GM18873 (cell line): ENCODE measurements at regions not wholly inside any gene's neighbourhood (a gene's known extent, or its start where the extent isn't known, plus 50 kb on each side); places are given as distances from the start of the nearest gene placed in this dataset.

Experiments
- ATAC-seq: cut with Tn5 transposase; IDR thresholded peaks from one replicate; pipeline ENCODE4 v1.9.1; 2021; ENCODE audit warnings: mild to moderate bottlenecking, moderate library complexity, moderate number of reproducible peaks; ENCODE audit not compliant: unreplicated experiment, low FRiP score

DNA sequence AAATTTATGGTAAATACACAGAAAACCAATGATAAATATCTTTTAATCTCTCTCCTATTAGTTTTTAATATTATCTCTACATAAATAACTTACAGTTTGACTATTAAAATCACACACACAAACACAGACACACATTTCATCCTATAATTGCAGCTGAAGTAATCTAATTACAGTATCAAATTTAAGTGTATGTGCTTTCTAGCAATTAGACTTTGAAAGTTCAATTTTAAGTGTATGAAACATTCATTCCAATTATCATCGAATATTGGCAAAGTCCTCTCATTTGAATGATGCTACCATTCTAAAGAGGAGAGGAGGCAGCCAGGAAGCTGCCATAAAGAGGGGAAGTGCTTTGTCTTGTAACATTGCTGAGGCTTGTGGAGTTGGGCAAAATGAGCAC is 221.2 kb upstream of the PABPC4L start:
- ATAC-seq = no peak

DNA sequence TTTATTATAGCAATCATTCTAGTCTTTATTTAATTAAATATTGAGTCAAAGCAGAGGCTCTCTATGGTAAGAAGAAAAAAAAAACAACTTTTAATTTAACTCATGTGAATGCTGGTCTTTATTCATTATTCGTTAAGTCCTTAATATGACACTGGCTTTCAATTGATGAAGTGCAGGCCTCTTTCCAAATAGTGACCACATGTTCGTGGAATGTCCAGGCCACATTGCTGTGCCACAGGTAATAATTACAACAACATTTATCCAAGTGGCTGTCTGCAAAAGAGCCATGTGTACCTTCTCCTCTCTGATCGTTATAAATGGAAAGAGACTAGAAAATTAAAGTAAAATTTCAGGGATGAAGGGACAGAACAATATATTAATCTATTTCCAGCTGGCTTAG is 220.1 kb upstream of the PABPC4L start:
- ATAC-seq = no peak

DNA sequence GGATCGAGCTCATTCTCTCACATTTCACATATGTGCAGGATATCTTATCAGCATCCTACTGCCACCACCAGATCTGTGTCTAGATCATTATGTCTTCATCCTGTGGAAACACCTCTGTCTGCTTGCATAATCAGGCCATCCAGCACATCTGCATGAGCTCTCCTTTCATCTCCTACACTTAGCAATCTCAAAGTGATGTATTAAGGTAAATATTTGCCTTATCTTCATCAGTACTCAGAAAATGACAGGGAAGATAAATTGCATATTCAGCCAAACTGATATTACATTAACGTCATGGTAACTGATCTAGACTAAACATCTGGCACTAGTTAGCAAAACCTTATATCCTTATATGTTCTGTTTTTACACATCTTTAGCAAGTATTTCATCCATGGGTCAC is 207.3 kb upstream of the PABPC4L start:
- ATAC-seq = no peak

DNA sequence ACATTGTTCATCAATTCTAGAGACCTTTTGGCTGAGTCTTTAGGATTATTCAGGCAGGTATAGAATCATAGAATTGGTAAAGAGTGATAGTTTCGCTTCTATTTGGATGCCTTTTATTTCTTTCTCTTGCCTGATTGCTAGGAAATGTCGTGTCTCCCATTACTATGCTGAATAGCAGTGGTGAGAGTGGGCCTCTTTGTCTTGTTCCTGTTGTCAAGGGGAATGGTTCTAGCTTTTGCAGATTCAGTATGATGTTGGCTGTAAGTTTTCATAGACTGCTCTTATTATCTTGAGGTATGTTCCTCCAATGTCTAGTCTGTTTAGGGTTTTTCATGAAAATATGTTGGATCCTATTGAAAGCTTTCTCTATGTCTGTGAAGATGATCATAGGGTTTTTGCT is 200.2 kb upstream of the PABPC4L start:
- ATAC-seq = no peak

DNA sequence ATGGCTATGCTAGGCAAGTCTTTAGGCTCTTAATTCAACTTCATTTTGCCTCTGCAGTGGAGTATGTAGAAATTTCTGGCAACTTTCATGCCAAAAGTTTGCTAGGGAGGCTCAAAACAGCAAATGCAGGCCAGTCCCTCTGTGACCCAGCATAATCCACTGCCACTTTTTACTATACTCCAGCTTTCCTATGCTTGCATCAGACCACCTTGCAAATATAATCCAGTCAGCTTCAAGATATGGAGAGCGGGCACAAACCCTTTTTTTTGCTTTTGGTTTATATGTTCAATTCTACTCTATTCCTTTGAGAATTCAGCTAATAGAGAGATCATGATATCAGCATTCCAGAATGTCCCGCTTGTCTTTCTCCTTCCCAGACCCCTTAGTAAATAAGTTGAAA is 192.0 kb upstream of the PABPC4L start:
- ATAC-seq = no peak

DNA sequence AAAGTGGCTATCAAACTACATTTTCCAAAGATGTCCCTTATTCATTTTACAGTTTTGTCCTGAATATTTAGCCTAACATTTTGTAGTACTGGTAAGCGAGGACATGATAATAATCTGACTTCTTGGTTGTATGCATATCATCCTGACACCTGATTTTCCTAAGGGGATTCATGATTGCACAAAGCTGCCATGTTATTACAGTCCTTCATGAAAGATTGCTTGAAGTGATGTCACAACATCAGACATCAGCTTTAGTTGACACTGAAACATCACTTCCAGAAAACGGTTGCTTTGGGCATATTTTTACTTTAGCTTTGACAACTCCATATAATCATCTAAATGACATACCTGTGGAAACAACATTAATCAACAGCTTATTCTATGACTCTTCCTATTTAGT is 188.7 kb upstream of the PABPC4L start:
- ATAC-seq = no peak

DNA sequence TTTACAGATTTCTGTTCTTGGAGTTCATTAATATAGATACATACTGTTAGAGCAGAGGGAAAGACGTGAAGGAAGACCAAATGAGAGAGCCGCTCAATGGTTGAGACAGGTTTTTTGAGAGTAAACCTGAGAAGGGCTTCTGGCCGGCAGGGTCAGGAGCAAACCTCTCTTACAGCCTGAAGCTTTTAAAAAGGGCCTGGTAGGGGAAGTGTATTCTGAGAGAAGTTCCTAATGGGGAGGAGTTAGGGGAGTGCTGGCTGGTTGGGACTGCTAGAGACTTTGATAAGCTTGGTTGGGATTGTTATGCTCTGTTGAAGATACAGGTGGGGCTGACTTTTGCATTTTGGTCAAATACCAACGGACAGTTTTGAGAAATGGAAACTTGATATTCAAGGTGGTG is 186.8 kb upstream of the PABPC4L start:
- ATAC-seq = no peak

DNA sequence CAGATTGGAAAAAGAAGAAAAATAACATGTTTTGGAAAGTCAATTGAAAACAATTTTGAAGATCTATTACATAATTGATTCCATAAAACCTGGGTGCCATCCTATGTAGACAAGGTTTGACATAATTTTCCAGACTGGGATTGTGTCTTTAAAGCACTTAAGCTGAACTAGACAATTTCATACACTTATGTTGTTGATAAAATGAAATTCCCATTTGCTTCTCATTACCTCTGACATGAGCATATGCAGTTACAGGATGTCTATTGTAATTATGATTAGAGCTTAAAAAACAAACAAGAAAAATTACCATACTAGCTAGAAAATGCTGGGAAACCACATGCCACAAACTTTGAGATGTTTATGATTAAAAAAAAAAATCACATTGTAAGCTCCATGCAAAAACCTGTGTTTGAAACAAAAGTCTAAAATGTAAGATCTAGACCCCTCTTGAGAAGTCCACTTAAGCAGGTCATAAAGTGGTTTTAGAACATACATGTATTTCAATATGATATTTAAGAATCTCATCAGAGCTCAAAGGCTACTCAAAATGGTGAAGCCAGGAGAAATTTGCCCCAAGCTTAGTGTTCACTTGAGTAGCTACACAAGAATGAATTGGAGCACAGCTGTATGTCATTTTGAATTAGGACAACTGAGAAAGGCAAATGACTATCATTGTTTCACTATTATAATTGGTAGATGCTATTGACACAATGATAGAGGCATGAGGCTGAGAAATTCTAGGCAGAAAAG is 181.1 kb upstream of the PABPC4L start:
- no peak for ATAC-seq

DNA sequence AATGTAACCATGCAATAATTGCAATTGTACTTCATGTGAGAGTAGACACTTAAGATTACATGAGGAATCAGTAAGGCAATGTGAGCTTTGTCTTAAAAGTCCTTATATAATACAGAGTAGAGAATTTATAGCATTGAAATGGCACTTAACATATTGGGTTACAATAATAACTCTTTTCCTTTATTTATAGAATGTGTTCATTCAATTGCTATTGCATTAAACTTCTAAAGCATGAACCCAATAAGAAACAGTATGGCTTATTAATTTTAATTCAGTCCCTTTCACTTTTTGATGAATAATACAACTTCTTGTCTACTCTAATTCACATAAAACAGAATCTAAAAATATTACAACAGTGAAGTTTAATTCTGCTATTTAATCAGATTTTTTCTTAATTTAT is 174.2 kb upstream of the PABPC4L start:
- no peak for ATAC-seq

DNA sequence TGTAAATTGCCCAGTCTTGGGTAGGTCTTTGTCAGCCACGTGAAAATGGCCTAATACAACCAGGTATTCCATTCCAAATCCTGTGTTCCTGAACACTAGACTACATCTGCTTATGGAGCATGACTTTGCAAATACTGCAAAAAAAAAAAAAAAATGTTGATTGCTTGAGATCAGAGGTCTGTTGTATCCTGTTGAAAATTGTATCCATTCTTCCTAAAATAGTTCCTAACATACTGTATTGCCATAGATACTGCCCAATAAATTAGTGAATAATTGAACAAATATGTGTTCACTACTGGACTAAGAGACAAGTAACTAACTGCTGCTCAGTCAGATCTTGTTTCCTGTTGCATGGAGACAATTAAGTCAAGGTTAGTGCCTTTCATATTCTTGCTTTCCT is 164.3 kb upstream of the PABPC4L start:
- no peak for ATAC-seq

DNA sequence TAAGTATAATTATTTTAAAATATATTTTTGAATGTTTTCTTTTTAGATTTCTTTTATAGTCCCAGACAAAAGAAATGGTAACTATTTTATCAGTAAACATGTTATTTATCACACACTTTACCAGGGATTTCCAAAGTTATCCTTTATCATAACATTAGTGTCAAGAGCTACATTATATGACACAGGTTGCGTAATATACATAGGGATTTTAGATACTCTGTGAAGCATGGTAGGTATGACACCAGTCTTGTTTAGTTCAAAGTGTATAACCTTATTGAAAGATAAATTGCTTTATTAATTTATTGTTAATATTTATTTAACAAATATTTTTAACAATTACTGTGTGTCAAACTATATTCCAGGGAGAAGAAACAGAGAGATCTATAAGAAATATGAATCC is 163.3 kb upstream of the PABPC4L start:
- ATAC-seq = no peak

DNA sequence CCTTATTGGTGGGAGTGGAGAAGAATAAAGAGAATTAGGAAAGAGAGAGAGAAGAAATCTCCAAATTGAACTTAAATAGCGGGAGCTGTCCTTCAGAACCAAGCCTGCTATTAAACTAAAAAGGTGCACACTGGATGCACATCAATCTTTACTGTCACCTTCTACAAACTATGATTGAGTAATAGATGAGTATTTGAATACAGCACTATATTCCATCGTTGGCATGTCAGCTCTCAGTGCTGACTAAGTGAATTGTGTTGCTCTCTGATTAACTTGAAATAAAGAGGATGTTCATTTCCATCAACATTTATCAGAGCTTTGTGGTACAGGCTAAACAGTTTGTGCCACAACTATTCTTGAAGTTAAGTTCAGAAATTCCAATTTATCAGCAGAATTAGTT is 143.7 kb upstream of the PABPC4L start:
- no peak for ATAC-seq

DNA sequence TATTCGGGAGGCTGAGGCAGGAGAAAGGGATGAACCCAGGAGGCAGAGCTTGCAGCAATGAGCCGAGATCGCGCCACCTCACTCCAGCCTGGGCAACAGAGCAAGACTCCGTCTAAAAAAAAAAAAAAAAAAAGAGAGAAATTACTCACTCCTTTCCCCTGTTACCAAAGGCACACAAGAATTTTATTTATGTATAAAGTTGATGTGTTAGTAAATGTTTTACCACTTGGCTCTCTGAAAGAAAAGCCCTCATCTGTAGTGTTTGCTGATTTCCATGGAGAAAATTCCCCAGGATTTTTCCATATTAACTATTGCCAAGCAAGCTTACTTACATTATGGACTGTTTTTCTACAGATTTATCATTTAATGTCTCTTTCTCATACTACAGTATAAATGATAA is 142.1 kb upstream of the PABPC4L start:
- no peak for ATAC-seq

DNA sequence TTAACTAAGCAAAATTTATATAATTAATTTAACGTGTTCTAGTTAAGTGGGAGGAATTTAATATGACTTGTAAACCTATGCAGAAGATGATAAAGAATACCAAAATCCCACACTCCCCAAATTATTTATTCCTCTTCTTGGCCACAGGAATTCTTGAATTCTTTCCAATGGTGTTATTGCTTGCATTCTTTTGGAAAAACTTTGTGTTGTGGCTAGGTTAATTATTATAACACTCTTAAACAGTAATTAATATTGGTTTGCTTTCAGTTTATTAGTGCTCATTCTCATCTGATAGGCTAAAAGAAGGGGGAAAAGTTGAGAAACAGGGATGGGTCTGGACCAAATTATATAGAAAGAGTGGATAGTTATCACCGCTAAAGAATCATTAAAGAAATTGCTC is 141.5 kb upstream of the PABPC4L start:
- no peak for ATAC-seq

DNA sequence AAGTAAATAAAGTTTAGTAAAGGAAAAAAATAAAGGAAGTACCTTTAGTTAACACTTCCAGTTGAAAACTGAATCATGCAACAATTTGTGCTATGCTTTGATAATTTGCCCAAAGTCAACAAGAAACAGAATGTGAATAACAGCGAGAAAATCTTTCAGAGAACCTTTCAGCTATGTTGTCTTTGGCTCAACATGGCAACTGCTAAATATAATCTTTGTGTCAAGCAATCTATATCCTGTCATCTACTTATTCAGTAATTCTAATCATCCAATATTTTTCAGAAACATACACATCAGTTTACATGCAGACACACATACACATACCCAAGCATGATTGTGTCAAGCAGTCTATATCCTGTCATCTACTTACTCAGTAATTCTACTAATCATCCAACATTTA is 136.0 kb upstream of the PABPC4L start:
- no peak for ATAC-seq

DNA sequence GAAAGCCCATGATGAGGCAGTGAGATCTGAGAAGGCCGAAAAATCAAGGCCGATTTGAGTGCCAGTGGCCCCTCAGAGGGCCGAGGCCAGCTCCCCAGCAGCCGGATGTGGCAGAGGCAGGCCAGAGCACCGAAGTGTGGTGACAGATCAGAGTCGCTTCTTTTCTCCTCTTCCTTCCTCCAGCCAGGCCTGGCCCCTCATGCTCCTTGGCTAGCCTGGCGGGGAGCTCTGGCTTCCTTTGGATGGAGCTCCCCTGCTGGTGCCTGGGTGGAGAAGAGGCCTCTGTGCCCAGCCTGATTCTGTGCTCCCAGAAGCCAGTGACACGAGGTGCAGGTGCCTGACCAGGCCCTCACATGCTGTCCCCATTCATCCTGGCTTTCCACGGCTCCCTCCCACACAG is 127.2 kb upstream of the PABPC4L start:
- no peak for ATAC-seq

DNA sequence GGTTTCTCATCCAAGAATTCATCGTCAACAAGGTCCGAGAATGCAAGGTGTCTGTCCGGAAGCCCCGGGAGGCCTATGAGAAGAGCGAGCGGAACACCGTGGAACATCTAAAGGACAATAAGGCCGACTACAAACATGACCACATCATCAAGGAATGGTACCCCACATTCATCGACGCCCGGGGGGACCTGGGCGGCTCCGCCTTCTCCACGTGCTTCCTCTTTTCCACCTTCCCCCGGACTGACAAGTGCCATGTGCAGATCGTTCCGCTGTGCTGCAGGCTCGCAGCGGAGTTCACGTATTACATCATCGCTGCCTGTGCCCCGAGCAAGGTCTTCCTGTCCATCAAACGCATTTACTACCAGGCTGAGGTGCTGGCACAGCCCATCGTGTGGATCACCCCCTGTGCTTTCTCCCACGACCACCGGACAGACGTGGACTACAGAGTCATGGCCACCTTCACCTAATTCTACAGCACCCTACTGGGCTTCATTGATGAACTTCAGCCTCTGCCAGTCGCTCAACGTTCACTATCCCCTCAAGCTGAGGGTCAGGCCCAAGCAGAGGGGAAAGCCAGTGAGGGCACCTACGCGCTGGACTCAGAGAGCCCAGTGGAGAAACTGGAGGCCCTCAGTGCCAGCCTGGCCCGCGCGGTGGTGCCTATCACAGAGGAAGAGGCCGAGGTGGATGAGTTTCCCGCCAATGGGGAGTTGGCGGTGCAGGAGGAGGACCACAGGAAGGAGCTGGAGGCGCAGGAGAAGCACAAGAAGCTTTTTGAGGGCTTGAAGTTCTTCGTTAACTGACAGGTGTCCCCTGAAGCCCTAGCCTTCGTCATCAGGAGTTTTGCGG is 125.9 kb upstream of the PABPC4L start:
- ATAC-seq = no peak

DNA sequence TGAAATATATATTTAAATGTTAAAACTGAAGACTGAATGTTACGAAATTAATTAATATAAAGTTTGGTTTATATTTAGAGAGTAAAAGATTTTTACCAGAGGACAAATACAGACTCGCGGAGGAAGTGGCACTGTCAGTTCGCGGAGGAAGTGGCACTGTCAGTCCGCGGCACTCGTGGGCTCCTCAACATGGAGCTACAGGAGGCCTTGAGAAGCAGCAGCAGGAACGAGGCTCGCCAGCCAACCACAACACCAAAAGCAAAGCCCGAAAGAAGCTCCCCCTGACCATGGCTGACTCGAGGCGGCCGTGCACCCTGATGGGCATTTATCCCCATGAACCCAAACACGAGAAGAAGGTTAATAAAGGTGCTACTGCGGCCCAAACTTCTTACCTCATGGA is 125.3 kb upstream of the PABPC4L start:
- ATAC-seq = no peak

DNA sequence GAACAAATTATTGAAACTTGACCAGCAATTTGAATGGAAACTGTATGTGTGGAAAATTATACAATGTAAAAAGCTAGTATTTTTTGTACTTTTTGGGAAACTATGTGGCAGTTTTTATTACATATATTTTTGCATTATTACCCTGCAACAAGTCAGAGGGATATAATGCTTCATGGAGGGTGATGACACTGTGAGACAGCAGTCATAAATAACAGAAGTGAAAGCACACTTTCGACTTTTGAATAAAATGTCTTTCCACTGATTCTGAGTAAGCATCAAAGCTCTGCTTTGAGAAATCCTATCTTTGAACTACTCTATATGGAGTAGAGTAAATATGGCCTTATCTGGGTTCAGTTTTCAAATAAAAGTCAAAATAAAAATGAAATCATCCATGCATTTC is 122.6 kb upstream of the PABPC4L start:
- ATAC-seq = no peak

DNA sequence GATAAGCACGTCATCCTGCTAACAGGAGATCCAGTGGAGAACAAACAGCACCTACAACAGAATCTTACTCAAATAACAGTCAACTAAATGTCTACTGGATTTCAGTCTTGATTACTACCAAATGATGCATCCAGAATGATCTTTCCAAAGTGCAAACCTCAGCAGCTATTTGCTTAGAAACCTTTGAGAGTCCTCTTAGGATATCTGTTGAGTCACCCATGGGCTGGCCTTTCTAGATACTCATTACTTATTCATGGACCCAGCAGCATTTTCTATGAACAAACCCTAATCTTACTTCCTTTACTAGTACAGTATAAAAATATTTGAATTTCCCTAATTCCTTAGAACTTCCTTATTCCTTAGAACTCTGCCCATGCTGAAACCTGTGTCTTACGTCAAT is 118.5 kb upstream of the PABPC4L start:
- no peak for ATAC-seq

DNA sequence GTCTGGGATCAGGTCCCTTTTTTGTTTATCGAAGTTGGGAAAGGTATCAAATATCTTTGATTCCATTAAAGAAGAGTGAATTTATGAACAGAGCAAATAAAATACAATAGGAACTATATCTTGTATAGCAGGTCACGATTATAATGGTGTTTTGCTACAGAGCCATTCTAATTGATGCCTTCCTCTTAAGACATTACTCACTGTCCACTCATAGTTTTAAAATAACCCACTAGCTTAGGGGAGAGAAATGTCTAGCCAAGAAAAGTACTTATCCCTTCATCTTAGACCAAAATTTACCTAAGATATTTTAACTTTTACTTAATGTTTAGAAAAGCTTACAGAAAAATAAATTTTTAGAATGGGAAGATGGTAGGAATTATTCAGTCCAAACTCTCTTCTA is 112.0 kb upstream of the PABPC4L start:
- no peak for ATAC-seq

DNA sequence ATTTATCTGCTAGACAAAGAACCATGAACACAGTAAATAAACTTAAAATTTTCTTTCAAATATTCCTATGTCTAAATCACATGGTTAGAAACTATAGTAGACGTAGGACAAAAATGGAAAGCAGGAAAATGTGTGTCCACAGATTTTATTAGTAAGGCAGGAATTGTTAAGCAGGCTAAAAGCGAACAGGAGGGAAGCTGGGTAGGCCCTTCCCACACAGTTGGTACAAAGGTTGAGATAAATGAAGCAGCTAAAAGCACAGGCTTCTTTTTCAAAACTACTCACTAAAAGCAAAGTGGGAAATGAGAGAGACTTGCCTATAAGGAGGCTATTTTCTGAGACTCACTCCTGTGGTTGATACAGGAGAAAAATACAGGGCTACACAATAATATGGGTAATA is 108.1 kb upstream of the PABPC4L start:
- no peak for ATAC-seq
